Activated T-cell treated with anti-CD3 and anti-CD28 coated beads for 48 hours (primary cell): ENCODE measurements at regions not wholly inside any gene's neighbourhood (a gene's known extent, or its start where the extent isn't known, plus 50 kb on each side); places are given as distances from the start of the nearest gene placed in this dataset.

ENCODE experiments used
- DNase-seq: peaks from one replicate; pipeline ENCODE4 v3.0.0-alpha.2; 2020; ENCODE audit warnings: low read depth

DNA sequence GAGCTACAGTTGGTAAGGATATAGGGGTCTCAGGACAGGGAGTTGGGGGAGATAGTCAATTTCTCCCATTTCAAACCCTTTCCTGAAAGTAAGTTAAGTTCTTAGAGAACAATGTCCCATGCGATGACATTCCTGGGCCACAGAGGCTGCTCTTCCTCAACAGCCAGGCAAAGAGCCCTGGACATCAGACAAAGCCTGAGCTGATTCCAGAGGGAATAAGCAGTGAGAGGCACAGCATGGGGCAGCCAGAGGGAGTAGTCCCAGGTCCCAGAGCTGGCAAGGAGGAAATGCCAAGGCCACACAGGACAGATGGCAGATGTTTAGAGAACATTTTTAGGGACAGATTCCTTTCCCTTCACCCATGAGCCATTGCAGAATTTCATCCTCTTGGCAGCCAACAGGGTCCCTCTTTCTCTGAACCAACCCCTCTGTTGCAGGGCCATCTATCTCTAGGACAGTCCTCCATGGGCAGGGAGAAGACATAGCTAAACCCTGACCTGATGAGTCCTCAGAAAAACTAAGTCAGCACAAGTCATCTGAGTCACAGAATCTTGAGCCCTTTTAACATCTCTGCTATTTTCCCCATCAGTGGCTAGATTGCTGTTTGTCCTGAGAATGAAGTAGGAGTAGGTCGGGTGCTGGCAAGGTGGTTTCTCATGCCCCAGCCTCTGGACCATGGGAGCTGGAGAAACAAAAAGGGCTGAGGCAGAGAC is 60.3 kb upstream of the CALM2 start:
- DNase-seq: no peak

DNA sequence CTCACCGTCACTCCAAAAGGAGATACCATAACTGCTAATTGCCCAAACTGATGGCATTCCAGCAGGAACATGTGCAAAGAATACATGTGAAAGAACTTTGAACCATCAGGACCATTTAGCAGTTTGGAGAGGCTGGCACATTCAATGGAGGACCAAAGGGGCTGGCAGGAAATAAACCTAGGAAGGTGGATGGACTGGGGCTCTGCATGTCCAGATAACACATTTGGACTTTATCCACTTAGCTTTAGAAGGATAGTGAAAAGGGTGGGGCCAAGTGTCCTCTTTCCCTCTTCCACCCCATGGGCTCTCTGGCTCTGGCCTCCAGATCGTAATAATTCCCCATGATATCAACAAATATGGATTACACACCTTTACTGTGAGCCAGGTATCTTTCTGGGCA is 58.8 kb upstream of the CALM2 start:
- no peak for DNase-seq

DNA sequence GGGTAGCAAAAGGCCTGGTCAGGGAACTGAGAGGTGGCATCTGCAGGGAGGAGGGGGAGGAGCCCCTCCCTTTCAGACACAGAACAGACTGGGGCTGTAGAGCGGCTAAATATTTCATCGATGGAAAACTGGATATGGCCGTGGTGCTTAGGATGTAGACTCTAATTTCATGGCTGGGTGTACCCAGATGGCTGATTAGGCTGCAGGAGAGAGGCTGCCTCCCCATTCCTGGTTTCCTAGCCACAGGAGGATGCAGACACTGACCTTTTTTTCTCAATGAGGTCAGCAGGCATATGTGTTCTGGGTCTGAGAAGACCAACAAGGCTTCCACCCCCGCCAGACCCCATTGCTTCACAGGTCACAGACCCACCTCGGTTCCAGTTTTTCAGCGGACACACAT is 58.1 kb upstream of the CALM2 start:
- no peak for DNase-seq

DNA sequence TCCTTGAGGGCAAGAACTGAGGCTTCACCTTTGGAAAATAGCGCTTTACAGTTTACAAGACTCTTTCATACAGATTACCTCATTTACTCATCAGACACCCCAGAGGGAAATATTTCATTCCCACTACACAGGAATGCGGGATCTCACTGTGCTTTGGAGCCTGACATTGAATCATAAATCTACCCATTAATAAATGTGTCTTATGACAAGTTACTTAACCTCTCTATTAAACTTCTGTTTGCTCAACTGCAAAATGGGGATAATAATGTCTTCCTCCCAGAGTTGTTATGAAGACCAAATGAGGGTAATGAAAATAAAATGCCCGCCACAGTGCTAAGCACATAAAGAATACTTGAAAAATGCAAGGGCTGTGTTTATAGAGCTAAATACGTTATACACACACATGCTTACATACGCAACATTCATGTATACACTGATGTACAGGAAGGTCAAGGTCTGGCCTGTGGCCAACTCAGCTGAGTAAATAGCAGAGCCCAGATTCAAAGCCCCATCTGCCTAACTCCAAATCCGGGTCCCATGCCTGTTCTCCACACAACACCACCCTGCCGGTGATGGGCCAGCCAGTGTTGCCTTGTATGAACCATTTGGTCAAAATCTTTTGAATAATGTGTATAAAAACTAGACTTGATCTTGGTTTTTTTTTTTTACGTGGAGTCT is 56.6 kb upstream of the CALM2 start:
- no peak for DNase-seq

DNA sequence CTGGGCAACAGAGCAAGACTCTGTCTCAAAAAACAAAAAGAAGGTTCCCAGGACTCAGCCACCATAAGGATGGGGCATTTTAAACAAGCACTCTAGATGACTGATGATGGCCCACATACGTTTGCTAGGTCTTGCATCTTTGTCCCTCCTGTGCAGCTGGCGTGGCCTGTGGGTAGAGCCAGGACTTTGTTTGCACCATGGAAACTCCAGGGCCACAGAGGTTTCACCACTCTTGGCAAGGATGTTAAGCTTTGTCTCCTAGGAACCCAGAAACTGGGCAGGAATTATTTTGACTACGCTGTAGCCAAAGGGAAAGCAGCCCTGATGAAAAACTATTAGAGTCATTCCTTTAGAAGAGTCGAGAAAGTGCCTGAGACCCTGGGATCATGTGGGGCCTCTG is 54.1 kb upstream of the CALM2 start:
- DNase-seq: no peak

DNA sequence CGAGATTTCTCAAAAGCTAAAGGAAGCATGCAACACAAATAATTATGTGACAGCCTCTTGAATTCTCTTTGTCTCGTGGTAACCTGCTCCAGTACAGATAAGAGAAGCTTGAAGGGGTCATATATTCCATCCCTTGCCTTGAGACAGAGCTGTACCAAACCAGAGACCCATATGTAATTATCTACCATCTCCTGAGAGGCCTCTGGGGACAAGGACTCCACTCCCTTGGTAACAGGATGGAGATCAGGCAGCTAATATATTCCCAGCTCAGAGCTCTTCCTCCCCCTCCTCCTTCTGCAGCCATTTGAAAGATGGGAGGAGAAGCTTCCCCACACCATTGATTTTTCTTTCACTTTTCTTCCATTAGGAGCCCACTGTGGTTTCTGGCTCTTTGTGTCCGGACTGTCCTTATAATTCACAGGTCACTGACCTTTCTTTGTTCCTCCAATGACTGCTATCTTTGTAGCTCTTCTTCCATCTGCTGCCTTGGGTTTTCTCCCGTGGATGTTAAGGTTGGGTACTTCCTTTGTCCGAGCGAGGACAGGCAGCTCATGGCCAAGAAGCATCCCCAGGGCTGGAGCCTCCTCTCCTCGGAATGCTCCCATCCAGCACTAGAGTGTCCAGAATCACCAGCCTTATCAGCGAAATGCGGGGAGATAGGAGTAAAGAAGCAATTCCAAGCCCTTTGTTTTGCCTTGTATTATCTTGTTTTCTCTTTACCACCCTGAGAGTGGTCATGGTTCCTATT is 51.4 kb upstream of the CALM2 start:
- no peak for DNase-seq

DNA sequence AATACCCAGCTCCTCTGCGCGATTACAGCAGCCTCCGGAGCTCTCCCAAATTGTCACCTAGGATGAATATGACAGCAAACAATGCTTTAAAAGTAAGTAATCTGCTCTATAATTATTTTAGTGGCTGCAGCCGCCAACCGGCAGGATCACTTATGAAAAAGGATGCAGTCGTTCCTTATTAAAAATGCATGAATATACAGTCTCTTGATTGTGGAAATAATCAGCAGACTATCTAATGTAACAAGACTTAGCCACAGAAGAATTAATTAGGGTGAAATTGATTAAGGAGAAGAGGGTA is 50.6 kb upstream of the CALM2 start:
- DNase-seq: no peak

DNA sequence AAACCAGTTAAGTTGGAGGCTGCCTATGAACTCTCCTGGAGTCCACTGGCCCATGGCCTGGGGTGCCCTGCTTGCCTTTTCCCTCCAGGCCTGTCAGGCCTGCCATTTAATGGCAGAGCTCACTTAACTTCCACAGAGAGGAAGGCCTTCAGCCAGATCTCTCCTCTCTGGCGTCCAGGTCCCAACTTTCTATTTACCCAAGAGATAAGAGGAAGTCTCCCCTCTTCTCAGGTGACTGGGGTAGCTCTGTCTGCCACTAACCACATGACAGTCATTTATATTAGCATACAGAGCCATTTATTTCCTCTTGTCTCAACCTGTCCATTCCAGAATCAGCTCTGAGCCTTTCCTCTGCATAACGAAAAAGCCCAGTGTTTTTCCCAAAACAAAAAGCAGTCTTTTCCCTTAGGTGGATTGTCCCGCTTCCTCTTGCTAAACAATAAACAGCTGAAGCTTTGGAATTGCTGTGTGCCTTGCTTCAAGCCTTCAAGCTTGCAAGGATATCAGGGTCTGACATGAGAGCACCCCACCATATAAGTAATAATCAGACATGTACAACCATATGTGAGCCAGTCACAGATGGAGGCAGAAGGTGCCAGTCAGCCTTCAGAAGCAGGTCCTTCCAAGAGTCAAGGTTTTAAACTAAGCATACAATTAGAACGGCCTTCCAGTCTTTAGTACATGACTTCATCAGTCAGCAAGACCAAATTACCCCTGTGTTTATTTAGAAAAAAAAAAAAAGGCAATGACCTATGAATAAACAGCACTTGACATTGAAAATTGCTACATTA is 50.0 kb upstream of the CALM2 start:
- no peak for DNase-seq
